Upper lobe of left lung (tissue), 6 donors: ENCODE measurements at regions not wholly inside any gene's neighbourhood (a gene's known extent, or its start where the extent isn't known, plus 50 kb on each side); places are given as distances from the start of the nearest gene placed in this dataset.

Source experiments
- ATAC-seq, 2 donors: fragments of 200-7000 bp; cut with Tn5 transposase; one replicate each; pipeline ENCODE4 v1.9.1; 2022; ENCODE audit warnings: mild to moderate bottlenecking in 2 of 2, moderate library complexity in 2 of 2; ENCODE audit not compliant: low FRiP score in 2 of 2
- DNase-seq, 2 donors: peaks; one replicate each; pipeline ENCODE4 v3.0.0-alpha.2; 2019 to 2020
- H3K27ac ChIP-seq, 4 donors: fragments of 200-600 bp; sonication (generic); one replicate each; pipeline ENCODE4 v1.5.1; 2016 to 2019
- H3K27me3 ChIP-seq, 4 donors: fragments of 200-600 bp; sonication (generic); one replicate each; pipeline ENCODE4 v1.5.1; 2017 to 2019
- H3K36me3 ChIP-seq, 4 donors: fragments of 200-600 bp; sonication (generic); one replicate each; pipeline ENCODE4 v1.5.1; 2016 to 2019
- H3K4me1 ChIP-seq, 4 donors: fragments of 200-600 bp; sonication (generic); one replicate each; pipeline ENCODE4 v1.5.1; 2018 to 2019
- H3K4me3 ChIP-seq, 4 donors: fragments of 200-600 bp; sonication (generic); one replicate each; pipeline ENCODE4 v1.5.1; 2017 to 2019; ENCODE audit warnings: mild to moderate bottlenecking in 2 of 4, moderate library complexity in 1 of 4
- H3K9me3 ChIP-seq, 4 donors: fragments of 200-600 bp; sonication (generic); one replicate each; pipeline ENCODE4 v1.5.1; 2018 to 2019
- EP300 ChIP-seq, 4 donors: sonication (generic); formaldehyde crosslinking; IDR thresholded peaks; one replicate each; pipeline ENCODE4 v1.5.1; 2017; ENCODE audit warnings: antibody characterized with exemption in 4 of 4, control low read depth in 2 of 4
- POLR2A ChIP-seq, 4 donors: fragments of 450-650 bp; IDR thresholded peaks; one replicate each; pipeline ENCODE4 v1.5.1; 2016 to 2017; ENCODE audit warnings: antibody characterized with exemption in 4 of 4, mild to moderate bottlenecking in 2 of 4
- POLR2AphosphoS5 ChIP-seq, 2 donors: sonication (generic); formaldehyde crosslinking; IDR thresholded peaks; one replicate each; pipeline ENCODE4 v1.5.1; 2017; ENCODE audit warnings: antibody characterized with exemption in 2 of 2
- WGBS, 2 donors: methylation state at CpG; one replicate each; pipeline ENCODE4 v1.1.5; 2017 to 2018; 5-methylcytosine and 5-hydroxymethylcytosine counted together
- TF ChIP-seq, protein P1 (sequence below), 6 experiments: fragments of 450-650 bp in 4 of 6; fragments of 200-600 bp in 2 of 6; sonication (generic) in 2 of 6; IDR thresholded peaks; one replicate each; pipeline ENCODE4 v1.5.1; 2016 to 2019; ENCODE audit warnings: antibody characterized with exemption in 6 of 6
- donor health status: DM: no; HTN: no; CAD: no; lungs with moderate emphysema.
- donor health status: DM: no; HTN: yes; CAD: no; lungs with severe emphysema.

- Histone ChIP-seq H3K9me3 (no peaks in the 10 kb centered on the region), H3K4me3 (no peak overlapping the region), H3K36me3 (no peaks in the 10 kb centered on the region), H3K4me1 (peaks cover 0 to 4% (median under 1%) of the 10 kb centered on the region in 4 donors), H3K27ac (no peak overlapping the region), H3K27me3 (no peaks in the 10 kb centered on the region)
- no peak for ATAC-seq
- WGBS, 2 donors: 79% methylated on average over 5 of the region's 5 CpGs
- no peak for DNase-seq
- TF ChIP-seq POLR2A (IDR thresholded peaks at IDR 0.05): no peak
- no peak for TF ChIP-seq POLR2AphosphoS5 (IDR thresholded peaks at IDR 0.05)
- TF ChIP-seq, protein P1, sequence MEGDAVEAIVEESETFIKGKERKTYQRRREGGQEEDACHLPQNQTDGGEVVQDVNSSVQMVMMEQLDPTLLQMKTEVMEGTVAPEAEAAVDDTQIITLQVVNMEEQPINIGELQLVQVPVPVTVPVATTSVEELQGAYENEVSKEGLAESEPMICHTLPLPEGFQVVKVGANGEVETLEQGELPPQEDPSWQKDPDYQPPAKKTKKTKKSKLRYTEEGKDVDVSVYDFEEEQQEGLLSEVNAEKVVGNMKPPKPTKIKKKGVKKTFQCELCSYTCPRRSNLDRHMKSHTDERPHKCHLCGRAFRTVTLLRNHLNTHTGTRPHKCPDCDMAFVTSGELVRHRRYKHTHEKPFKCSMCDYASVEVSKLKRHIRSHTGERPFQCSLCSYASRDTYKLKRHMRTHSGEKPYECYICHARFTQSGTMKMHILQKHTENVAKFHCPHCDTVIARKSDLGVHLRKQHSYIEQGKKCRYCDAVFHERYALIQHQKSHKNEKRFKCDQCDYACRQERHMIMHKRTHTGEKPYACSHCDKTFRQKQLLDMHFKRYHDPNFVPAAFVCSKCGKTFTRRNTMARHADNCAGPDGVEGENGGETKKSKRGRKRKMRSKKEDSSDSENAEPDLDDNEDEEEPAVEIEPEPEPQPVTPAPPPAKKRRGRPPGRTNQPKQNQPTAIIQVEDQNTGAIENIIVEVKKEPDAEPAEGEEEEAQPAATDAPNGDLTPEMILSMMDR (IDR thresholded peaks at IDR 0.05): no peak
- TF ChIP-seq EP300 (IDR thresholded peaks at IDR 0.05): no peak
Measured at GRCh38 chr1:81590171-81590570, 210.6 kb upstream of the ADGRL2 start.

- H3K9me3 ChIP-seq: no peaks in the 10 kb centered on the region
- H3K36me3 ChIP-seq: no peaks in the 10 kb centered on the region
- no peaks in the 10 kb centered on the region for H3K27me3 ChIP-seq
- no peak overlapping the region for H3K27ac ChIP-seq
- H3K4me3 ChIP-seq: no peak overlapping the region
- TF ChIP-seq POLR2A (IDR thresholded peaks at IDR 0.05) (no peak), POLR2AphosphoS5 (IDR thresholded peaks at IDR 0.05) (no peak), EP300 (IDR thresholded peaks at IDR 0.05) (no peak)
- TF ChIP-seq, protein P1 (IDR thresholded peaks at IDR 0.05): no peak
- ATAC-seq (no peak), DNase-seq (no peak)
- whole genome bisulfite sequencing, 2 donors: 81 to 89% methylated on average over 3 of the region's 3 CpGs
- H3K4me1 ChIP-seq: peaks cover 0 to 4% (median 2%) of the 10 kb centered on the region in 4 donors
Measured at GRCh38 chr1:81588149-81588548, 212.6 kb upstream of the ADGRL2 start.

GRCh38 chr1:81587426-81587825 is 213.3 kb upstream of the ADGRL2 start:
- no peaks in the 10 kb centered on the region for H3K9me3 ChIP-seq
- no peaks in the 10 kb centered on the region for H3K27me3 ChIP-seq
- DNase-seq: no peak
- no peak overlapping the region for H3K4me3 ChIP-seq
- TF ChIP-seq POLR2AphosphoS5 (IDR thresholded peaks at IDR 0.05): no peak
- TF ChIP-seq, protein P1 (IDR thresholded peaks at IDR 0.05): no peak
- no peak for TF ChIP-seq EP300 (IDR thresholded peaks at IDR 0.05)
- no peak for TF ChIP-seq POLR2A (IDR thresholded peaks at IDR 0.05)
- H3K36me3 ChIP-seq: no peaks in the 10 kb centered on the region
- no peak for ATAC-seq
- no peak overlapping the region for H3K27ac ChIP-seq
- H3K4me1 ChIP-seq: peaks cover 0 to 4% (median 2%) of the 10 kb centered on the region in 4 donors
- WGBS, 2 donors: 32 to 43% methylated on average over 2 of the region's 2 CpGs

GRCh38 chr1:81585371-81585770 is 215.4 kb upstream of the ADGRL2 start:
- no peak overlapping the region for H3K4me3 ChIP-seq
- ATAC-seq (no peak), DNase-seq (no peak)
- H3K27me3 ChIP-seq: no peaks in the 10 kb centered on the region
- WGBS, 2 donors: 68 to 71% methylated on average over 2 of the region's 2 CpGs
- no peaks in the 10 kb centered on the region for H3K9me3 ChIP-seq
- H3K36me3 ChIP-seq: no peaks in the 10 kb centered on the region
- TF ChIP-seq, protein P1 (IDR thresholded peaks at IDR 0.05): no peak
- TF ChIP-seq POLR2A (IDR thresholded peaks at IDR 0.05) (no peak), POLR2AphosphoS5 (IDR thresholded peaks at IDR 0.05) (no peak), EP300 (IDR thresholded peaks at IDR 0.05) (no peak)
- H3K27ac ChIP-seq: no peak overlapping the region
- peaks cover 0 to 4% (median 2%) of the 10 kb centered on the region in 4 donors for H3K4me1 ChIP-seq

DNA sequence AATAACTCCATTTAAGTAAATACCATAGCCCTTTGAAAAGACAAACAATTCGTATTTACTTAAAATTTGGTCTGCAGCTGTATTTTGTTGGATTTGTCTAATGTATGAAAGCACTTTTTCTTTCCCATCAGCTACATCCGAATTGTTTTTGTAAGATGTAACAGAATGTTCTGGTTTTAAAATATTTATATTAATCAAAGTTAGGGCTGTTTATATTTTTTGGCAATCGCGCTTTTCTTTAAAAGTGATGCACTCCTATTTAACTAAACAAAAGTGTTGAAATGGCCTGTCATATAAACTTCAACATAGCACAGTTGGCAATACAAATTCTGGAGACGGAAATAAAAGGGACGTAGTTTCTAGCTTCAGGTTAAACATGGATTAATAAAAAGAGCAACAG is 216.3 kb upstream of the ADGRL2 start:
- H3K9me3 ChIP-seq: no peaks in the 10 kb centered on the region

More for the DNA sequence above, 216.3 kb upstream of the ADGRL2 start:
- H3K27me3 ChIP-seq: no peaks in the 10 kb centered on the region
- no peak for DNase-seq
- peaks cover 0 to 4% (median 2%) of the 10 kb centered on the region in 4 donors for H3K4me1 ChIP-seq
- 45 to 53% methylated on average over 6 of the region's 6 CpGs for WGBS, 2 donors
- H3K36me3 ChIP-seq: no peaks in the 10 kb centered on the region
- no peak overlapping the region for H3K4me3 ChIP-seq
- H3K27ac ChIP-seq: peak overlapping the region in 3 of 4 donors; percentile 12 to 16 (median 12)
- no peak for ATAC-seq
- TF ChIP-seq POLR2A (IDR thresholded peaks at IDR 0.05): no peak
- TF ChIP-seq POLR2AphosphoS5 (IDR thresholded peaks at IDR 0.05): no peak
- no peak for TF ChIP-seq EP300 (IDR thresholded peaks at IDR 0.05)
- TF ChIP-seq, protein P1 (IDR thresholded peaks at IDR 0.05): no peak
